KMS-11 (cell line): ENCODE measurements at regions not wholly inside any gene's neighbourhood (a gene's known extent, or its start where the extent isn't known, plus 50 kb on each side); places are given as distances from the start of the nearest gene placed in this dataset.

Experiments used
- H2AFZ ChIP-seq: fragments of 200-600 bp; sonication (generic); 2 replicates; pipeline ENCODE4 v1.6.1; 2016; ENCODE audit warnings: antibody characterized with exemption, mixed run types, low read depth
- H3K27ac ChIP-seq: fragments of 200-600 bp; sonication (generic); 2 replicates; pipeline ENCODE4 v1.6.1; 2016; ENCODE audit warnings: mild to moderate bottlenecking, mixed run types
- H3K27me3 ChIP-seq: fragments of 200-600 bp; sonication (generic); 2 replicates; pipeline ENCODE4 v1.6.1; 2017; ENCODE audit warnings: mild to moderate bottlenecking, low read depth, mixed run types, moderate library complexity; ENCODE audit not compliant: insufficient read depth
- H3K36me3 ChIP-seq: fragments of 200-600 bp; sonication (generic); 2 replicates; pipeline ENCODE4 v1.6.1; 2017; ENCODE audit warnings: mild to moderate bottlenecking, mixed run types; ENCODE audit not compliant: insufficient read depth
- H3K4me1 ChIP-seq: fragments of 200-600 bp; sonication (generic); 2 replicates; pipeline ENCODE4 v1.6.1; 2016; ENCODE audit warnings: mild to moderate bottlenecking, low read depth, mixed run types; ENCODE audit not compliant: poor library complexity, severe bottlenecking
- H3K4me2 ChIP-seq: fragments of 200-600 bp; sonication (generic); 2 replicates; pipeline ENCODE4 v1.7.0; 2016; ENCODE audit warnings: mild to moderate bottlenecking, mixed run types
- H3K4me3 ChIP-seq: fragments of 200-600 bp; sonication (generic); IDR thresholded peaks from 2 replicates; pipeline ENCODE4 v1.6.1; 2017; ENCODE audit warnings: low read depth, low read length, mixed read lengths; ENCODE audit not compliant: insufficient read depth
- H3K79me2 ChIP-seq: fragments of 200-600 bp; sonication (generic); 2 replicates; pipeline ENCODE4 v1.6.1; 2016; ENCODE audit warnings: low read depth, mixed run types; ENCODE audit not compliant: insufficient read depth
- H3K9ac ChIP-seq: fragments of 200-600 bp; sonication (generic); 2 replicates; pipeline ENCODE4 v1.6.1; 2016; ENCODE audit warnings: mild to moderate bottlenecking, mixed run types
- H4K20me1 ChIP-seq: fragments of 200-600 bp; sonication (generic); 2 replicates; pipeline ENCODE4 v1.6.1; 2016; ENCODE audit warnings: mild to moderate bottlenecking, mixed run types; ENCODE audit not compliant: insufficient read depth
- CTCF ChIP-seq: fragments of 200-600 bp; sonication (generic); conservative IDR thresholded peaks from 2 replicates; pipeline ENCODE4 v1.6.1; 2017; ENCODE audit warnings: low read depth, mild to moderate bottlenecking, antibody characterized with exemption, low read length, moderate library complexity, mixed read lengths

GRCh38 chr10:44572146-44572545 is 187.2 kb upstream of the CXCL12 start:
- Histone ChIP-seq H3K9ac (no peak overlapping the region), H3K27ac (no peak overlapping the region), H3K4me2 (no peak overlapping the region), H3K4me3 (no peak overlapping the region), H4K20me1 (no peaks in the 10 kb centered on the region), H3K27me3 (no peaks in the 10 kb centered on the region), H3K36me3 (no peaks in the 10 kb centered on the region), H3K79me2 (no peaks in the 10 kb centered on the region), H2AFZ (no peak overlapping the region), H3K4me1 (no peaks in the 10 kb centered on the region)
- TF ChIP-seq CTCF = no peak

- no peaks in the 10 kb centered on the region for H3K36me3 ChIP-seq
- H3K4me2 ChIP-seq = no peak overlapping the region
- H3K27me3 ChIP-seq = no peaks in the 10 kb centered on the region
- TF ChIP-seq CTCF = no peak
- H3K27ac ChIP-seq = no peak overlapping the region
- no peak overlapping the region for H3K9ac ChIP-seq
- H2AFZ ChIP-seq = no peak overlapping the region
- no peaks in the 10 kb centered on the region for H3K79me2 ChIP-seq
- no peak overlapping the region for H3K4me3 ChIP-seq
- H4K20me1 ChIP-seq = no peaks in the 10 kb centered on the region
- H3K4me1 ChIP-seq = no peaks in the 10 kb centered on the region
Measured at GRCh38 chr10:44573821-44574220, 188.9 kb upstream of the CXCL12 start.

- TF ChIP-seq CTCF = no peak
- Histone ChIP-seq H3K4me1 (no peaks in the 10 kb centered on the region), H2AFZ (no peak overlapping the region), H4K20me1 (no peaks in the 10 kb centered on the region), H3K36me3 (no peaks in the 10 kb centered on the region), H3K79me2 (no peaks in the 10 kb centered on the region), H3K27me3 (no peaks in the 10 kb centered on the region), H3K4me2 (no peak overlapping the region), H3K9ac (no peak overlapping the region), H3K4me3 (no peak overlapping the region), H3K27ac (no peak overlapping the region)
Measured at GRCh38 chr10:44574596-44575480, 189.9 kb upstream of the CXCL12 start.

- H3K4me3 ChIP-seq = no peak overlapping the region
- H3K79me2 ChIP-seq = no peaks in the 10 kb centered on the region
- H3K36me3 ChIP-seq = no peaks in the 10 kb centered on the region
- H2AFZ ChIP-seq = no peak overlapping the region
- TF ChIP-seq CTCF = no peak
- no peak overlapping the region for H3K27ac ChIP-seq
- H3K27me3 ChIP-seq = no peaks in the 10 kb centered on the region
- H3K4me1 ChIP-seq = no peaks in the 10 kb centered on the region
- H3K4me2 ChIP-seq = no peak overlapping the region
- no peak overlapping the region for H3K9ac ChIP-seq
- no peaks in the 10 kb centered on the region for H4K20me1 ChIP-seq
Measured at GRCh38 chr10:44575601-44576380, 190.9 kb upstream of the CXCL12 start.
